Lower leg skin (tissue), 3 donors: ENCODE measurements at regions not wholly inside any gene's neighbourhood (a gene's known extent, or its start where the extent isn't known, plus 50 kb on each side); places are given as distances from the start of the nearest gene placed in this dataset.

Experiments
- POLR2A ChIP-seq, 2 donors: fragments of 450-650 bp; IDR thresholded peaks; one replicate each; pipeline ENCODE4 v1.6.1; 2016 to 2017; ENCODE audit warnings: antibody characterized with exemption in 2 of 2, mild to moderate bottlenecking in 1 of 2, moderate library complexity in 1 of 2
- TF ChIP-seq, protein P1 (sequence below), 3 donors: fragments of 450-650 bp; IDR thresholded peaks; one replicate each; pipeline ENCODE4 v1.5.1; 2016; ENCODE audit warnings: antibody characterized with exemption in 3 of 3, mild to moderate bottlenecking in 3 of 3, moderate library complexity in 2 of 3

DNA sequence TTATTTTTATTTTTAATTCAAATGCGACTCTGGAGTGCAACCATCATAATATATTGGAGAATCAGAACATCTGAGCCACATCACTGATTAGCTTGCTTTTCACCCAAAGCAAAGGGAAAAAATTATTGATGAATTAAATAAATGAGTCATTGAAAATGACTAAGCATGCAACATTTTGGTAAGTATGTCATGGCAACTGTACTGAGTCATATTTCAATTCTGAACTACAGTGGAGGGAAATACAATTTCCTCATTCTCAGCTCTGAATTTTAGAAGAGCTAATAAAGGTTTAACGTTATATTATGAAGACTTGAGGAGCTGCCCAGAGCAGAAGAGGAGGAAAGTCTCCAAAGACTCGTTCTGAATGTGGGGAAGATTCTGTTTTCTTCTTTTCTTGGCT lies 89.6 kb upstream of the CCDC68 start:
- TF ChIP-seq, protein P1, sequence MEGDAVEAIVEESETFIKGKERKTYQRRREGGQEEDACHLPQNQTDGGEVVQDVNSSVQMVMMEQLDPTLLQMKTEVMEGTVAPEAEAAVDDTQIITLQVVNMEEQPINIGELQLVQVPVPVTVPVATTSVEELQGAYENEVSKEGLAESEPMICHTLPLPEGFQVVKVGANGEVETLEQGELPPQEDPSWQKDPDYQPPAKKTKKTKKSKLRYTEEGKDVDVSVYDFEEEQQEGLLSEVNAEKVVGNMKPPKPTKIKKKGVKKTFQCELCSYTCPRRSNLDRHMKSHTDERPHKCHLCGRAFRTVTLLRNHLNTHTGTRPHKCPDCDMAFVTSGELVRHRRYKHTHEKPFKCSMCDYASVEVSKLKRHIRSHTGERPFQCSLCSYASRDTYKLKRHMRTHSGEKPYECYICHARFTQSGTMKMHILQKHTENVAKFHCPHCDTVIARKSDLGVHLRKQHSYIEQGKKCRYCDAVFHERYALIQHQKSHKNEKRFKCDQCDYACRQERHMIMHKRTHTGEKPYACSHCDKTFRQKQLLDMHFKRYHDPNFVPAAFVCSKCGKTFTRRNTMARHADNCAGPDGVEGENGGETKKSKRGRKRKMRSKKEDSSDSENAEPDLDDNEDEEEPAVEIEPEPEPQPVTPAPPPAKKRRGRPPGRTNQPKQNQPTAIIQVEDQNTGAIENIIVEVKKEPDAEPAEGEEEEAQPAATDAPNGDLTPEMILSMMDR (IDR thresholded peaks at IDR 0.05): no peak
- TF ChIP-seq POLR2A (IDR thresholded peaks at IDR 0.05): no peak
